ENCODE measurements at regions not wholly inside any gene's neighbourhood (a gene's known extent, or its start where the extent isn't known, plus 50 kb on each side); places are given as distances from the start of the nearest gene placed in this dataset.

DNA sequence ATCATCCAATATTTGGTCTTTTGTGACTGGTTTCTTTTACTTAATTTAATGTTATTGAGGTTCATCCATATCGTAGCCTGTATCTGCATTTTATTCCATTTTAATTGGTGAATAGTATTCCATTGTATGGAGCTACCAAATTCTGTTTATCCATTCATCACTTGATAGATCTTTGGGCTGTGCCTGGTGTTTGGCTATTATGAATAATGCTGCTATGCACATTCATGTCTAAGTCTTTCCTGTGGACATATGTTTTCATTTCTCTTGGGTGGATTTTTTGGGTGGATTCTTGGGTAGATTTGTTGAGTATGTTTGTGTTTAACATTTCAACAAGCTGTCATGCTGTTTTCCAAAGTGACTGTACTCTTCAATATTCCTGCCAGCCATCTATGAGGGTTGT lies 52.5 kb upstream of the NEDD4L start:
- ATAC-seq (no peak), DNase-seq (no peak)
- TF ChIP-seq, protein P1, sequence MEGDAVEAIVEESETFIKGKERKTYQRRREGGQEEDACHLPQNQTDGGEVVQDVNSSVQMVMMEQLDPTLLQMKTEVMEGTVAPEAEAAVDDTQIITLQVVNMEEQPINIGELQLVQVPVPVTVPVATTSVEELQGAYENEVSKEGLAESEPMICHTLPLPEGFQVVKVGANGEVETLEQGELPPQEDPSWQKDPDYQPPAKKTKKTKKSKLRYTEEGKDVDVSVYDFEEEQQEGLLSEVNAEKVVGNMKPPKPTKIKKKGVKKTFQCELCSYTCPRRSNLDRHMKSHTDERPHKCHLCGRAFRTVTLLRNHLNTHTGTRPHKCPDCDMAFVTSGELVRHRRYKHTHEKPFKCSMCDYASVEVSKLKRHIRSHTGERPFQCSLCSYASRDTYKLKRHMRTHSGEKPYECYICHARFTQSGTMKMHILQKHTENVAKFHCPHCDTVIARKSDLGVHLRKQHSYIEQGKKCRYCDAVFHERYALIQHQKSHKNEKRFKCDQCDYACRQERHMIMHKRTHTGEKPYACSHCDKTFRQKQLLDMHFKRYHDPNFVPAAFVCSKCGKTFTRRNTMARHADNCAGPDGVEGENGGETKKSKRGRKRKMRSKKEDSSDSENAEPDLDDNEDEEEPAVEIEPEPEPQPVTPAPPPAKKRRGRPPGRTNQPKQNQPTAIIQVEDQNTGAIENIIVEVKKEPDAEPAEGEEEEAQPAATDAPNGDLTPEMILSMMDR (IDR thresholded peaks at IDR 0.05) = no peak
- Histone ChIP-seq H3K4me1 (no peaks in the 10 kb centered on the region), H3K4me3 (no peak overlapping the region), H3K9me3 (no peaks in the 10 kb centered on the region), H3K36me3 (no peaks in the 10 kb centered on the region), H3K27me3 (ENCODE audit: low read depth) (no peaks in the 10 kb centered on the region), H3K27ac (no peak overlapping the region)
- intact Hi-C loops (cut with DNase I) = no loop called here

DNA sequence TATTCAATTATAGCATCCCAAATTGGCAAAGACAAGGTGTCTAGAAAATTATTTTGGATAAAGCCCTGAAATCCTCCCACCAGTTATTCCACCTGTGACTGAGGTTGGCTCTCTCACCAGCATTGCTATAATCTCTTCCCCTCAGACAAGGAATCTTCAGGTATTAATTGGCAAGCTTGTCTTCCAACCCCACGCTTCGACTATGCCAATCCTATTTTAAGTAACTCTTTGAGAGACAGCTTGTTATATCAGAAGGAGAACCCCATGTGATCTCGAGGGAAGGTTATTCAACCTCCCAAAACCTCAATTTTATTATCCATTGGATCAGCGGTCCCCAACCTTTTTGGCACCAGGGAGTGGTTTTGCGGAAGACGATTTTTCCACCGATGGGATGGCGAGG lies 54.5 kb upstream of the NEDD4L start:
- ATAC-seq (no peak), DNase-seq (no peak)
- H3K36me3 ChIP-seq = no peaks in the 10 kb centered on the region
- no peaks in the 10 kb centered on the region for H3K9me3 ChIP-seq
- no peak overlapping the region for H3K27ac ChIP-seq
- no peaks in the 10 kb centered on the region for H3K4me1 ChIP-seq
- no peak overlapping the region for H3K4me3 ChIP-seq
- intact Hi-C loops (cut with DNase I) = no loop called here
- no peaks in the 10 kb centered on the region for H3K27me3 ChIP-seq (ENCODE audit: low read depth)
- TF ChIP-seq, protein P1 (IDR thresholded peaks at IDR 0.05) = no peak

DNA sequence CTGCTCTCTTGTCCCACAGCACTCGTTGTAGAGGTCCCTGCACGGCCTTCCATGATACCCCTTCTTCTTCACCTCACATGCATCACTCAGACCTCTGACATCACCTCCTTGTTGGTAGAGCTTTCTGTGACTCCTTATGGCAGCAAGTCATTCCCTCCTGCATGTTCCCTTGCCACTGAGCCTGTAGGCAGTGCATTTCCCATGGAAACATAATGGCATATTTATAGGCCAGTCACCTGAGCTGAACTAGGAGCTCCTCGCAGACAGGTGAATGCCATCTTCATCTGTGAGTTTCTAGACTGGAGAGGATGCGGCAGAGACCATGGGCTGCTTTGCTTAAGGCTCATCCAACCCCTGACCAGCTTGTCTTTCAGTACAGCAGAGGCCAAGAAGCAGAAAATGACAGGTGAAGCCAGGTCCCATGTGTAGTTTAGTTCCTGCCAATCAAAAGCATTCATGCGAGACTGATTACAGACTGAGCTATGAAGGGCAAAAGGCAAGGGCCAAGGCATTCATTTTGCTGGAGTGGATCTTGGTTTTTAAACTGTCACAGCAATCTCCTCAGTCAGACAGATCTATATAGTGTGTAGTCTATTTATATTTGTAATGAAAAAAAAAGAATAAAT lies 59.4 kb upstream of the NEDD4L start:
- DNase-seq (no peak), ATAC-seq (no peak)
- TF ChIP-seq, protein P1 (IDR thresholded peaks at IDR 0.05) = no peak
- Histone ChIP-seq H3K27ac (no peak overlapping the region), H3K4me3 (no peak overlapping the region), H3K27me3 (ENCODE audit: low read depth) (no peaks in the 10 kb centered on the region), H3K36me3 (no peaks in the 10 kb centered on the region), H3K4me1 (no peaks in the 10 kb centered on the region), H3K9me3 (no peaks in the 10 kb centered on the region)
- intact Hi-C loops (cut with DNase I) = no loop called here

DNA sequence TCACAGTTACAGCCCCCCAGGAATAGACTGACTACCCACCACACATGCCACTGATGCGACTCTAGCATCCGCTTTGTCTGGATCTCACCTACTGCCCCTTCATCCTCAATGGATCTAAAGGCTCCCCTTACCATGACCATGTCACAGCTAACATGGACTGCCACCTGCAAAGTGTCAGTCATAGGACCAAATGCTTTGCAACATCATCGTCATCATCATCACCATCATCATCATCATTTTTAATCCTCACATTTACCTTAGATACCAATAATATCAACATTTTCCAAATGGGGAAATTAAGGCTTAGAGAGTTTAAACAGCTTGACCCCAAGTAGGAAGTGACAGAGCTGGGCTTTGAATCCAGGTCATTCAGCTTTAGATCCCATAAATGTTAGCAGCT lies 60.1 kb upstream of the NEDD4L start:
- Histone ChIP-seq H3K4me3 (no peak overlapping the region), H3K9me3 (no peaks in the 10 kb centered on the region), H3K27ac (no peak overlapping the region), H3K4me1 (no peaks in the 10 kb centered on the region), H3K27me3 (ENCODE audit: low read depth) (no peaks in the 10 kb centered on the region), H3K36me3 (no peaks in the 10 kb centered on the region)
- no peak for DNase-seq
- ATAC-seq = no peak
- intact Hi-C loops (cut with DNase I) = no loop called here
- TF ChIP-seq, protein P1 (IDR thresholded peaks at IDR 0.05) = no peak

DNA sequence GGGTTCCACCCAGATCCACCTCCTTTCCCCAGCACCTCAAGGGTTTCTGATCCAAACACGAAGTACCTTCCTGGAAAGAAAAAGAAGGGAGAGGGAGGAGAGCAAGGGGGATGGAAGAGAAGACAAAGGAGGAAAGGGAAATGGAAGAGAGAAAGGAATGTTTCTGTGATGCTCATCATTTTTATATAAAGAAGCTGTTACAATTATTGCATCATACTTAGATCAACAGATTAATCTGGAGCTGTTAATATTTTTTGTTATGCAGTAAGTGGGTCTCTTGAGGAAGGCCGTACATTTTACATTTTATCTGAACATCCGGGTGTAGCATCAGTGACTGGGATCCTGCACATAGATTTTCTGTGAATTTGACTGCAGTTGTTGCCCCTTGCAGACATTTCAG lies 60.6 kb upstream of the NEDD4L start:
- H3K27me3 ChIP-seq (ENCODE audit: low read depth) = no peaks in the 10 kb centered on the region
- no peak overlapping the region for H3K27ac ChIP-seq
- DNase-seq (no peak), ATAC-seq (no peak)
- H3K36me3 ChIP-seq = no peaks in the 10 kb centered on the region
- H3K4me3 ChIP-seq = no peak overlapping the region
- H3K4me1 ChIP-seq = no peaks in the 10 kb centered on the region
- TF ChIP-seq, protein P1 (IDR thresholded peaks at IDR 0.05) = no peak
- no peaks in the 10 kb centered on the region for H3K9me3 ChIP-seq
- intact Hi-C loops (cut with DNase I) = no loop called here
